ENCODE measurements at regions not wholly inside any gene's neighbourhood (a gene's known extent, or its start where the extent isn't known, plus 50 kb on each side); places are given as distances from the start of the nearest gene placed in this dataset.

DNA sequence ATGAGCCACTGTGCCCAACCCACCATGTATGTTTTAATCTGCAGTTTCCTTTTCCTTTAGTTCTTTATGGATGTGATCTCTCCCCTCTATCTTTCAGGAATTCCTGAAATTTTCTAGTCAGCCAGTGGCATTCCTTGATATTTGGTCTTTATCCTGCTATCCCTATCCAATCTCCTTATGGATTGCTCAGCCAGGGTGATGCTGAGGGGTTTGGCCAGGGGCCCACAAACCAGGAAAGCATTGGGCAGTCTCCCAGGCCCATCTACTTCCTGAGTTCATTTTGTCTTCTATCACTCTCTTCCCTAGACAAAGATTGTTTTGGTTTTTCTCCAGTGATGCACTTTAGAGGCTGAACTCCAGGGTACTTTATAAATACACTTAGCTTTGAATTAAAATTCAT, 115.9 kb downstream of the KATNIP start:
- H3K27me3 ChIP-seq: no peaks in the 10 kb centered on the region
- H3K9me3 ChIP-seq (ENCODE audit: low read depth): no peaks in the 10 kb centered on the region
- no peak overlapping the region for H3K4me2 ChIP-seq
- H4K20me1 ChIP-seq (ENCODE audit: insufficient read depth, poor library complexity, severe bottlenecking): no peaks in the 10 kb centered on the region
- no peaks in the 10 kb centered on the region for H3K4me1 ChIP-seq (ENCODE audit: insufficient read depth)
- no peak for DNase-seq (ENCODE audit: low spot score)
- H3K79me2 ChIP-seq: no peaks in the 10 kb centered on the region
- H3K4me3 ChIP-seq: no peak overlapping the region
- H3K27ac ChIP-seq: no peak overlapping the region
- TF ChIP-seq EZH2phosphoT487 (IDR thresholded peaks at IDR 0.05; ENCODE audit: low read depth, severe bottlenecking, unreplicated experiment): no peak
- TF ChIP-seq EZH2 (IDR thresholded peaks at IDR 0.05; ENCODE audit: borderline replicate concordance): no peak
- TF ChIP-seq, protein P1, sequence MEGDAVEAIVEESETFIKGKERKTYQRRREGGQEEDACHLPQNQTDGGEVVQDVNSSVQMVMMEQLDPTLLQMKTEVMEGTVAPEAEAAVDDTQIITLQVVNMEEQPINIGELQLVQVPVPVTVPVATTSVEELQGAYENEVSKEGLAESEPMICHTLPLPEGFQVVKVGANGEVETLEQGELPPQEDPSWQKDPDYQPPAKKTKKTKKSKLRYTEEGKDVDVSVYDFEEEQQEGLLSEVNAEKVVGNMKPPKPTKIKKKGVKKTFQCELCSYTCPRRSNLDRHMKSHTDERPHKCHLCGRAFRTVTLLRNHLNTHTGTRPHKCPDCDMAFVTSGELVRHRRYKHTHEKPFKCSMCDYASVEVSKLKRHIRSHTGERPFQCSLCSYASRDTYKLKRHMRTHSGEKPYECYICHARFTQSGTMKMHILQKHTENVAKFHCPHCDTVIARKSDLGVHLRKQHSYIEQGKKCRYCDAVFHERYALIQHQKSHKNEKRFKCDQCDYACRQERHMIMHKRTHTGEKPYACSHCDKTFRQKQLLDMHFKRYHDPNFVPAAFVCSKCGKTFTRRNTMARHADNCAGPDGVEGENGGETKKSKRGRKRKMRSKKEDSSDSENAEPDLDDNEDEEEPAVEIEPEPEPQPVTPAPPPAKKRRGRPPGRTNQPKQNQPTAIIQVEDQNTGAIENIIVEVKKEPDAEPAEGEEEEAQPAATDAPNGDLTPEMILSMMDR (IDR thresholded peaks at IDR 0.05; ENCODE audit: poor library complexity): no peak
- no peaks in the 10 kb centered on the region for H3K9me2 ChIP-seq (replicated peaks; ENCODE audit: insufficient read depth)
- no peaks in the 10 kb centered on the region for H3K36me3 ChIP-seq (replicated peaks; ENCODE audit: insufficient read depth, low read depth)
- H2AFZ ChIP-seq: no peak overlapping the region

DNA sequence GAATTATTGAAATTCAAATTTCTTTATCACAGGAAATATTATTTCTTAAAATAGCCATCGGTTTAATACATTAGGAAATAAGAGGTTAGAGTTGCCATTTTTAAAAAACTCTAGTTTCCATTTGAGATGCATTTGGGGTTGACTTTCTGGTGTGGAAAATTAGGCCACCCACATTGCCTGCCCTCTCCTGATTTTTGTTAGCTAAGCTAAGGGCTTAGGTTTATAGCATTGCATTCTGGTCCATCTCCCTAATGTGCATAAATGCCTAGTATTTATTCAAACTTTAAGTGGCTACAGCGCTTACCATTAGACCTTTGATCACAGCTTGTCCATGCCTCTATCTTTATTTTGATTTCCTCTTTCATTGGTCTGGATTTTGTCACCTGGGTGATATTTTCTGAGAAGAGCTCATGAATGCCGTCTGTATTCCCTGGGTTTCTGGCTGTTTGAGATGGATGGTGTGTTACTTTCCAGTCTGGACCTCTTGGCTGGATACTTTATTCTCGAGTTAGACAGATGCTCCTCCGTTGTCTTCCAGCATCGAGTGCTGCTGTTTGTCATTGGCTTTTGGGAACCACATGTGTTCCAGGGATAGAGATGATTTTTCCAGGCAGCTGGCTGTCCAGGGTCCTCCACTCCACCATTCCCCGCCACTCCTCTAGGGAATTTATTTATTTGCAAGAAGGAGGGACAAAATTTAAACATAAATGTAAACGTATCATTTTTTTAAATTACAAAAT, 120.3 kb downstream of the KATNIP start:
- Histone ChIP-seq H2AFZ (no peak overlapping the region), H3K4me3 (no peak overlapping the region), H3K79me2 (no peaks in the 10 kb centered on the region), H3K4me2 (no peak overlapping the region), H3K27me3 (no peaks in the 10 kb centered on the region), H3K36me3 (replicated peaks; ENCODE audit: insufficient read depth, low read depth) (no peaks in the 10 kb centered on the region), H3K9me2 (replicated peaks; ENCODE audit: insufficient read depth) (no peaks in the 10 kb centered on the region), H4K20me1 (ENCODE audit: insufficient read depth, poor library complexity, severe bottlenecking) (no peaks in the 10 kb centered on the region), H3K9me3 (ENCODE audit: low read depth) (no peaks in the 10 kb centered on the region), H3K4me1 (ENCODE audit: insufficient read depth) (no peaks in the 10 kb centered on the region), H3K27ac (no peak overlapping the region)
- TF ChIP-seq EZH2phosphoT487 (IDR thresholded peaks at IDR 0.05; ENCODE audit: low read depth, severe bottlenecking, unreplicated experiment): no peak
- TF ChIP-seq, protein P1 (IDR thresholded peaks at IDR 0.05; ENCODE audit: poor library complexity): no peak
- no peak for TF ChIP-seq EZH2 (IDR thresholded peaks at IDR 0.05; ENCODE audit: borderline replicate concordance)
- WGBS (ENCODE audit: low lambda C conversion rate, missing lambda C conversion rate): 63% methylated on average over 8 of the region's 8 CpGs
- DNase-seq (ENCODE audit: low spot score): no peak

DNA sequence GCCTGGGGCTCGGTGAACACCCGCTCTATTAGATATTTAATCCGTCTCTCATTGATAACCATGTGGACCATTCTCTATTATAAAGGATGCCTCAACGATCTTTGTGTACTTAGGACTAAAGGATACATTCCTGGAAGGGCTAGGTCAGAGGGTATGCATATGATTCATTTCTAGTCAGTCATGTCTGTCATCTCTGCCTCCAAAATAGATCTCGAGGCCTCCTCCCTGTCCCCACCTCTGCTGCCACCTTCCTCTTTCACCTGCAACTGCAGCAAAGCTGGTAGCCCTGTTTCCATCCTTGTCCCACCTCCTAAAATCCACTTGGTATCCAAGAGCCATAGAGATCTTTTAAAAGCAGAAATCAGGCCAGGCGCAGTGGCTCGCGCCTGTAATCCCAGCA, 121.5 kb downstream of the KATNIP start:
- H3K27ac ChIP-seq: no peak overlapping the region
- H2AFZ ChIP-seq: no peak overlapping the region
- no peak overlapping the region for H3K4me2 ChIP-seq
- no peaks in the 10 kb centered on the region for H3K36me3 ChIP-seq (replicated peaks; ENCODE audit: insufficient read depth, low read depth)
- no peaks in the 10 kb centered on the region for H3K79me2 ChIP-seq
- H3K27me3 ChIP-seq: no peaks in the 10 kb centered on the region
- H3K9me2 ChIP-seq (replicated peaks; ENCODE audit: insufficient read depth): no peaks in the 10 kb centered on the region
- TF ChIP-seq EZH2phosphoT487 (IDR thresholded peaks at IDR 0.05; ENCODE audit: low read depth, severe bottlenecking, unreplicated experiment) (no peak), EZH2 (IDR thresholded peaks at IDR 0.05; ENCODE audit: borderline replicate concordance) (no peak)
- TF ChIP-seq, protein P1 (IDR thresholded peaks at IDR 0.05; ENCODE audit: poor library complexity): no peak
- H3K9me3 ChIP-seq (ENCODE audit: low read depth): no peaks in the 10 kb centered on the region
- H4K20me1 ChIP-seq (ENCODE audit: insufficient read depth, poor library complexity, severe bottlenecking): no peaks in the 10 kb centered on the region
- WGBS (ENCODE audit: low lambda C conversion rate, missing lambda C conversion rate): 87% methylated on average over 8 of the region's 8 CpGs
- no peak overlapping the region for H3K4me3 ChIP-seq
- DNase-seq (ENCODE audit: low spot score): no peak
- H3K4me1 ChIP-seq (ENCODE audit: insufficient read depth): no peaks in the 10 kb centered on the region
